GM21528 (cell line): ENCODE measurements at regions not wholly inside any gene's neighbourhood (a gene's known extent, or its start where the extent isn't known, plus 50 kb on each side); places are given as distances from the start of the nearest gene placed in this dataset.
"Not testable (repeated sequence)": the region's sequence is repeated elsewhere in the genome, so short reads cannot be mapped to it uniquely, and the experiment has no call there.

Source experiments
- ATAC-seq: cut with Tn5 transposase; IDR thresholded peaks from one replicate; pipeline ENCODE4 v1.9.1; 2021; ENCODE audit warnings: mild to moderate bottlenecking, moderate library complexity; ENCODE audit not compliant: unreplicated experiment, low FRiP score

- ATAC-seq: no peak
Observed at GRCh38 chr2:40043641-40044040, 264.6 kb upstream of the THUMPD2 start.

- ATAC-seq: no peak
Observed at GRCh38 chr2:40043191-40043590, 264.1 kb upstream of the THUMPD2 start.

- ATAC-seq: no peak
Observed at GRCh38 chr2:40041422-40042382, 262.6 kb upstream of the THUMPD2 start.

GRCh38 chr2:40039549-40039948 is 260.5 kb upstream of the THUMPD2 start:
- ATAC-seq: no peak

- no peak for ATAC-seq
Observed at GRCh38 chr2:40038646-40039045, 259.6 kb upstream of the THUMPD2 start.

- ATAC-seq: no peak
Observed at GRCh38 chr2:40037303-40037702, 258.2 kb upstream of the THUMPD2 start.

GRCh38 chr2:40036241-40036640 is 257.2 kb upstream of the THUMPD2 start:
- ATAC-seq: no peak

- ATAC-seq: no peak
Observed at GRCh38 chr2:40034801-40035200, 255.7 kb upstream of the THUMPD2 start.

GRCh38 chr2:40034198-40034597 is 255.1 kb upstream of the THUMPD2 start:
- no peak for ATAC-seq

GRCh38 chr2:40033781-40034180 is 254.7 kb upstream of the THUMPD2 start:
- ATAC-seq: no peak

- no peak for ATAC-seq
Observed at GRCh38 chr2:40032650-40033319, 253.7 kb upstream of the THUMPD2 start.

- ATAC-seq: no peak
Observed at GRCh38 chr2:40030456-40030975, 251.5 kb upstream of the THUMPD2 start.

GRCh38 chr2:40028792-40029488 is 249.9 kb upstream of the THUMPD2 start:
- ATAC-seq: peak; percentile 88

- ATAC-seq: no peak
Observed at GRCh38 chr2:40027968-40028367, 248.9 kb upstream of the THUMPD2 start.

- ATAC-seq: not testable (repeated sequence)
Observed at GRCh38 chr2:40025276-40025675, 246.2 kb upstream of the THUMPD2 start.

- no peak for ATAC-seq
Observed at GRCh38 chr2:40020997-40021396, 241.9 kb upstream of the THUMPD2 start.

GRCh38 chr2:40016151-40016885 is 237.3 kb upstream of the THUMPD2 start:
- no peak for ATAC-seq

- ATAC-seq: not testable (repeated sequence)
Observed at GRCh38 chr2:40013962-40014361, 234.9 kb upstream of the THUMPD2 start.

GRCh38 chr2:40004336-40004735 is 225.3 kb upstream of the THUMPD2 start:
- ATAC-seq: no peak

GRCh38 chr2:40002339-40002738 is 223.3 kb upstream of the THUMPD2 start:
- ATAC-seq: no peak
